ENCODE measurements at regions not wholly inside any gene's neighbourhood (a gene's known extent, or its start where the extent isn't known, plus 50 kb on each side); places are given as distances from the start of the nearest gene placed in this dataset.
A peak's percentile ranks its signal among the peaks of the same experiment; 100 is the strongest.

DNA sequence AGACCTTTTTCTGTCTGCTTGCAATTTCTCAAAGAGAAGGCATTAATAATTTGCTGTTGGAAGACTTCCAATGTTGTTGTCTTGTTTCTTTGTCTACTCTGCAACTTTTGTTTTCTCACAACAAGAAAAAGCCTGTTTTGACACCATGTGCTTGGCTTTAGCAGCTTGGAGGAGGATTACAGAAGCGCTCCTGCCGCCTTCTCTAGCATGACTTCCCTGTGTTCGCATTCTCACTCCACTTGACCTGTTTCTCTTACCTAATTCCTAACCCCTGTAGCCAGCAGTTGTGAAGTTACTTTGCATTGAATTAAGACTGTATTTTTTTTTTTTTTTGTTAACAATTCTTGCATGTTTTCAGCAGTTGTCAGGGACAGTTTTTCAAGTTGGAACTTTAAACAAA lies 235.3 kb upstream of the GOLIM4 start:
- intact Hi-C loops (cut with DNase I) = no loop called here
- no peak for DNase-seq (ENCODE audit: low spot score)

DNA sequence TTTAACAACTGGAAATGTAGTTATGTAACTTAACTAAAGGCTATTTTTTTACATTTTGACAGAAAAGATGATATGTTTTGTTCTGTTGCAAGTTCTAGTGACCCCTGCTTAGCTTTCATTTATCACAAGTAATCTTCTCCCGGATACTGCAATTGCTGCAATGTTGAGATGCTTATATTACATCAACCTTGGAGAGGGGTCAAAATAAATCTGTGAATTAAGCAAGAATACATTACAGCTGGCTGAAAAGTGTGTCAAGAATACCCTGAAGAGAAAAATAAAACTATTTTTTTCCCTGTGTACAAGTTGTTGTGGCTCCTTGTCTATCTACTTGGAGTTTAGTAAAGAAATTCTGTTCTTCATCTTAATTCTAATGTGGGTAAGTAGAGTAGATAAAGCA lies 232.1 kb upstream of the GOLIM4 start:
- DNase-seq (ENCODE audit: low spot score) = no peak
- intact Hi-C loops (cut with DNase I) = no loop called here

DNA sequence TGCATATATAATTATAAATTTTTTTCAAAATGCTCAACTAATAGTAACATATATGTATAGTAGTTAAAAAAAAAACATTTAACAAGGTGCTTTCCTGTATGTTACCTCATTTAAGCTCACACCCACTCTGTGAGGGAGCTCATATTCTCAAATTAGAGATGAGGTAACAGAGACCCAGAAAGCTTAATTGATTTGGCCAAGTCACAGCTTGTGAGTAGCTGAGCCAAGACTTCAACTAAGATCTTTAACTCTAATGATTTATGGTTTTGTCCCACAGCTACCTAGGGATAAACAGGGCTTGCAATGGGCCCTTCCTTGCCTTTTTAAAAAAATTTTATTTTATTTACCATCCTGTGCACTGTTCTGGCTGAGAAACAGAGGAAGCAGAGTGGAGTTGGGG lies 230.0 kb upstream of the GOLIM4 start:
- no peak for DNase-seq (ENCODE audit: low spot score)
- intact Hi-C loops (cut with DNase I) = no loop called here

DNA sequence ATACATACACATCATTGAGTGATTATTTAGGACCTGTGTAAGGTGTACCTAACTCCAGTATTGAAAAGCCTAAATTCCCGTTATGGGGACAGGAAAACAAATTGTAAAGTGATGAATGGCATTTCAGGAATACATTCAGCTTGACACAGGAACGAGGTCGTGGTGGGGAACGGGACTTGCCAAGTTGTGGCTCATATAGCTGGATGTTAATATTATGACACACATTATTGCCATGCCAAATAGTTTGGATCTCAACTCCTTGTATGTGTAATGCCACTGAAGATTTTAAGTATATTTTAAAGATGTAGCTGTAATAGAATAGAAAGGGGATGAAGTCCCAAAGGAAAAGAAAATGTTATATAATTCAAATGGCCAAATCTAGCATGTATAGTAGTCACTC lies 227.2 kb upstream of the GOLIM4 start:
- intact Hi-C loops (cut with DNase I) = no loop called here
- DNase-seq (ENCODE audit: low spot score) = no peak

DNA sequence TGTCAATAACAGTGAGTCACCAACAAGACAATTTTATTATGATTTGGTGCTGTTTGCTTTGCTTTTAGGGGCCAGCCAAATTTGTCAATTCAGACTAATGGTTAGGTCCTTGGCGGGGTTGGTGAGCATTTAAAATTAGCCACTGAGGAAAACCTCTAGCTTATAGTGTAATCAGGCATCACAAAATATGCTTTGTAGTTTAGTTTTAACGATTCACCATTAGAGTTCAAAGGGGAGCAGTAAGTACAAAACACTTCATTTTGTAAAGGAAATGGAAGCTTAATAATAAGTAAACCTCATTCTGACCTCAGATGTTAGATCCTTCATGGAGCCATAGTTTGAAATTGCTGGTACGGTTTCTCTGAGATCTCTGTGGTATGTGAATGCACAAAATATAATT lies 218.4 kb upstream of the GOLIM4 start:
- no peak for DNase-seq (ENCODE audit: low spot score)
- intact Hi-C loops (cut with DNase I) = no loop called here

DNA sequence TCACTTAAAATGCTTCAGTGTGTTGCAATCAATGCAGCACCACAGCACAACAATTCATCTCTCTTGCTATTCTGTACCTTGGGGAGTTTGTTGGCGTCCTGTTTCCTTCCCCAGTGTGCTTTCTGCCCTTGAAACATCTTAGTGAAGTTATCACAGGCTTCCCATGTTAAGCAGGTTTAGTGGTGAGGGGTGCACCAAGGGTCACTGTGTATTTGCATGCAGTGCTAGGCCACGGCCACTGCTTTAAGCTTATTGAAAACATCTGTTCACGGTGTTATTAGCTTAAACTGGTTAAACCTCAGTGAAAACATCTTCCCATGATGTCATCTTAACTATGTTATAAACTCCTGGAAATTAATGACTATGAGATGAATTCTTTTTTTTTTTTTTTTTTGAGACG lies 217.3 kb upstream of the GOLIM4 start:
- no peak for DNase-seq (ENCODE audit: low spot score)
- intact Hi-C loops (cut with DNase I) = no loop called here

DNA sequence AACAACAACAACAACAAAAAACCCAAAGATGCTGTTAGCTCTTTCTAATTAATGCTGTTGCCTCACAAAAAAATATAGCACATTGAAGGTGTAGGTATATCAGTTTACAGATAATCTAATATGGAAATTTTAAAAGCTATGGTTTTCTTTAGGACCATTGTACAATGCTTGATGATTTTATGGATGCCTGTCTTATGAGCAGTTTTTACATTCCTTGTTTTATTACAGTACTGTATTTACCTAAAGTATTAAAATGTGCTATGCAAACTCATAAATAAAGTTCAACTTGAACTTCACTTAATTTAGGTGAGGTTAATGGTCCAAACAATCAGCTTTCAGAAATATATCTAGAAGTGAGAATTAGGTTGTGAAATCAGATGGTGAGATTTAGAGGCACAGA lies 212.2 kb upstream of the GOLIM4 start:
- intact Hi-C loops (cut with DNase I) = no loop called here
- DNase-seq (ENCODE audit: low spot score) = no peak

DNA sequence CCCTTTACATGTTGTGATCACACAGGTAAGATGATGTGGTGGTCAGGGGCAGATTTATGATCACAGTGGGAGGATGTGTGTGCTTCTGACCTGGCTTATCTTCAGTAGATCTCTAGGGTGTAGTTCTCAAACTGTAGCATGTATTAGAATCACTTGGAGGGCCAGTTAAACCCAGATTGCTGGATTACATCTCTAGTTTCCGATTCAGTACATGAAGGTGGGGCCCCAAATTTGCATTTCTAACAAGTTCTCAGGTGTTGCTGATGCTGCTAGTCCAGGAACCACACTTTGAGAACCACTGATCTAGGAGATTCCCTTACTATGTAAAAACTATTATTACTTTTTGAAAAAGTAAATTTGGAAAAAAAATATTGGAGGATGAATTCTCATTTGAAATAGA lies 199.3 kb upstream of the GOLIM4 start:
- intact Hi-C loops (cut with DNase I) = no loop called here
- no peak for DNase-seq (ENCODE audit: low spot score)

DNA sequence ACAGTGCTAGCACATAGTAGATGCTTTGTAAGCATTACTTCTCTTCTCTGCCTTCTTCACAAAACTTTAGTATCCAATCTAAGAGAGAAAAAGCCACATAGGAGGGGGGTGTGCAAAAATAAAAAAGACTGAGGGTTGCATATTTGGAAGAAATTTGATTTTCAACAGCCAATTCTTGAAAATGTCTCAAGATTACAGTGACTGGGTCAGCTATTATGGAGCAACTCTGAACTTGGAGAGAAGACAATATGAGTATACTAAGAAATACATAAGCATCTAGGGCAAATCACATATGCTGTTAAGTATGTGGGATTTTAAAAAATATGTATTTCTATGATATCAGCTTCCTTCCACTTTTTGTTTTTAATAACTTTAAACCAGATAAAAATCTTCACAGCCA lies 196.6 kb upstream of the GOLIM4 start:
- no peak for DNase-seq (ENCODE audit: low spot score)
- intact Hi-C loops (cut with DNase I) = no loop called here

DNA sequence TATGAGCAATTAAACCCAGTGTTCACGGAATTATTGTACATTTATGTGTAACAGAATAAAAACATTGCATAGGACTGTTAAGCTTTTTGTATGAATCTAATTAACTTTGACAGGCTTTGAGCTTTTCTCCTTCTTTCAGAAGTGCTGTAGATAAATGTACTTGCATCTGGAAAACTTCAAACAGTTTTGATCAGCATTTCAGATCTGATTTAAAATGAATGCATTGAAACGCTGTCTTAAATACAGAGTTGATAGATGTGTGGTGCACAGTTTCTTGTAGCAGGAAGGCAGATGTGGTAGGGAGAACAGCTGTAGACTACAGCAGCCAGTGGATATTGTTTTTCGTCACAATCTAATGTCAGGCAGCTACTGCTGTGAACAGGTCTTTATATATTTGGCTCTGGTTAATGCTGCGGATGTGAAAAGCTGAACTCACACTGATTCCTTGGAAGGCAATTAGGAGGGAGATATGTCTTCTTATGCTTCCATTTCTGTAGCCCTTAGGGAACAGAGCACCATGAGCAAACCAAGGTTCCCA lies 193.8 kb upstream of the GOLIM4 start:
- intact Hi-C loops (cut with DNase I) = no loop called here
- DNase-seq (ENCODE audit: low spot score) = no peak

DNA sequence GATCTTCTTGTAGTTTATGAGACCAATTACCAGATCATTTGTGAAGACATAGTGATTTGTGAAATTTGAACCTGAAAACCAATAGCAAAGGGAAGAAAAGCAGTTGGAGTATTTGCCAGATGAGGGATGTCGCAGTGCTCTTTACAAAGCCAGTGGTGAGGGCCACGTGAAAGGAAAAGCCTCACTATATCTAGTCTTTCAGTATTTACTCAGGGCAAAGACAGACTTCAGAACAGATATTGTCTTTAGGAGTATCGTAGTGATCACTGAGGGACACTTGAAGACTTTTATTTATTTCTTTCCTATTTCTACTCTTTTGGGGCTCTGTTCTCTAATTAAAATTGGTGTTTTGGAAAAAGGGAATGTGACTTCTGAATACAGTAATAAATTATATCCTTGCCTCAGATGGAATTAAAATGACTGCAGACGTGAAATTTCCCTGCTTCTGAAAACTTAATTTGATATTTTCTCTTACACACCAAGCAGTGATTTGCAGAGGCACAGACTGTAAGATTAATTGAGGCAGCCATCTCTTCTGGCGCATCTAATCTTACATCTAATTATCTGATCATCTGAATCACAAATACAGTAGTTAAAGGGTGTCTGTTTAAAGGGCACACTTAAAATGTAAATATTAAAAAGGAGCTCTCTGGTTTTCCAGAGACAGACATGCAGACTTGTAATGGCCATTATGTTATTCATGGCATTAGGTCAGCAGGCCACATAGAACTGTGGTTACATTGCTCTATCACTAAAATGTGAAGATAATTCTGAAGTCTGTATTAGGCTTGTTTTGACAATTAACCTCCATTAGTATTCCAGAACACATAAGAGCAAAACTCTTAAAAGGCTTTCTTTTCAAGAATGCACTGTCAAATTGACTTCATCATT lies 193.0 kb upstream of the GOLIM4 start:
- DNase-seq (ENCODE audit: low spot score) = no peak
- intact Hi-C loops (cut with DNase I) = no loop called here

DNA sequence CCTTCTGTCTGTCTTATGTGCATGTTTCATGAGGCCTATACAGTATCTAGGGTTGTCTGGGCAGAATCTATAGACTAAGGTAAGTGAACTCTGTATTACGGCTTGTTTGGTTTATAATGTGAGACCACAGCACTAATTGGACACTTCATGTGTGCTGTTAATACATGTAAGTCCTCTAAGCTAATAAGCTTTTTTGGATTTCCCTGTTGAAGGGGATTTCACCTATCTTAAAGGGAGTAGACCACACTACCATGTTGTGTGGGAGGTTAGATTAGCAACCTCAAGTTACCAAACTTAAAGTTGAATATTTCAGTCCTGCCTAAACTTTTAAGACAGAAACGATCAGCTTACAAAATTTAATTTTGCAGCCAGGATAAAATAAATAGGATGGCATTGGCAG lies 189.8 kb upstream of the GOLIM4 start:
- DNase-seq (ENCODE audit: low spot score) = no peak

DNA sequence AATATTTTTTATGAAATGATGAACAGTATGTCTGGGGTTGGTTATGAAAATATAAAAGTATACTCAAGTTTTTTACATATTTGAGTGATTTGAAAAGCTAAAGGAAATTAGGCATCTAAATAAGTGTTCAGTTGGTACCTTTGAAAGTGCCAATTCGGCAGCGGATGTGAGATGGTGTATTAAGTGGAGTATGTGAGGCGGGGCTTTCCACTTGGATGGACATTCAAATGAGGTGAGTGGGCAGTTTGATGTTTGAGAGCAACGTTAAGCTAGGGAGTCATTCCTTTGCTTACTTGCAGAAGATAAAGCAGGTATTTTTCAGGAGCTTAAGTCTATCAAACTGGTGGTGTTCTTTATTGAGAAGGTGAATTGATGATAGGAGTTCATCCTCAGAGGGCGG lies 189.0 kb upstream of the GOLIM4 start:
- intact Hi-C loops (cut with DNase I) = no loop called here
- DNase-seq (ENCODE audit: low spot score) = no peak

More for the DNA sequence above, 189.8 kb upstream of the GOLIM4 start:
- intact Hi-C loops (cut with DNase I) = no loop called here

DNA sequence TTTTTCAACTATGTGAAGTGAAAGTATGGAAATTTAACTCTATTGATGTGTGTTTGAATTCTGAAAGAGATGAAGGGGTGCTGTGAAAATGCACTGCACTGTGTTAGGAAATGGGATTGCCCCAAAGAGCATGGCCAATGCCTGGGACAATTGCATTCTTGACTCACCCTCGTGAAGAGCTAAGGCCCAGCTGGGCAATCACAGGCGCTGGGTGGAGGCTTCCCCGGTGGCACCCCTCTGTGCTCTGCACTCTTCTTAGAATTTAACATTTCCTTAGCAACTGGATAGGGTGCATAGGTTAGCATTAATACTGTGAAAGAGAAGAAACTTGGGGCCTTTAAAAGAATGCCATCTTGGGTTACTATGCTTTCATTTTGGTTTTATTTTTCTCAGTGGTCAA lies 179.9 kb upstream of the GOLIM4 start:
- intact Hi-C loops (cut with DNase I) = no loop called here
- no peak for DNase-seq (ENCODE audit: low spot score)

DNA sequence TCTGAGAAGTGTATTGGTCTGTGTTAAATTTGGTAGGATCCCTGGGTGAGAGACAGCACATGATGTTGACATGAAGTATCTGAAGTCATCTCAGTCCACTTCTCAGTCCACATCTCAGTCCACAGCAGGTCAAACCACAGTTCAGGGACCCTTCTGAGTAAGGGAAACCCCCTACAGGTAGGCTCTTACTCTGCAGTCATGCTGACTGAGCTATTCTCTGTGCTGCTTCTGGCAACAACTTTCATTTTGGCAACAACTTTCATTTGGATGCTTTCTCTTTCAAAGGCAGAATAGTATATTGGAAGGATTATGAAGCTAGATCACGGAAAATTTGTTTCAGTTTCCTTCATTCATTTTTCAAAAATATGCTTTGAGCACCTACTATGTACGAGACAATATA lies 178.2 kb upstream of the GOLIM4 start:
- DNase-seq (ENCODE audit: low spot score) = no peak
- intact Hi-C loops (cut with DNase I) = no loop called here

DNA sequence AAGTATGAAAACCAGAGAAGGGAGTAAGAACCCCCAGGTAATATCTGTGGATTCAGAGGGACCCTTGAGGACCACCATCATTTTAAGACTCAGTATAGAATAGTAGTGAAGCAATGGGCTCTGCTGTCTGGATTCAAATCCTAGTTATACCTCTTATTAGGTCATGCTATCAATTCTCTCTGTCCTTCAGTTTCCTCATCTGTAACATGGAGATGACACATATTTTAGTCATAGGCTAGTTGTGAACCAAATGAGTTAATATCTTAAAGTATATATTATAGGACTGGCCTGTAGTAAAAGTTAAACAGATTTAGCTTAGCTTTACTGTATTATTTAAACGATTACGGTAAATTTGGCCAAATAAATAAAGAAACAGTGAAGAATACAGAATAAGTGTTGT lies 177.3 kb upstream of the GOLIM4 start:
- intact Hi-C loops (cut with DNase I) = no loop called here
- DNase-seq (ENCODE audit: low spot score) = no peak

DNA sequence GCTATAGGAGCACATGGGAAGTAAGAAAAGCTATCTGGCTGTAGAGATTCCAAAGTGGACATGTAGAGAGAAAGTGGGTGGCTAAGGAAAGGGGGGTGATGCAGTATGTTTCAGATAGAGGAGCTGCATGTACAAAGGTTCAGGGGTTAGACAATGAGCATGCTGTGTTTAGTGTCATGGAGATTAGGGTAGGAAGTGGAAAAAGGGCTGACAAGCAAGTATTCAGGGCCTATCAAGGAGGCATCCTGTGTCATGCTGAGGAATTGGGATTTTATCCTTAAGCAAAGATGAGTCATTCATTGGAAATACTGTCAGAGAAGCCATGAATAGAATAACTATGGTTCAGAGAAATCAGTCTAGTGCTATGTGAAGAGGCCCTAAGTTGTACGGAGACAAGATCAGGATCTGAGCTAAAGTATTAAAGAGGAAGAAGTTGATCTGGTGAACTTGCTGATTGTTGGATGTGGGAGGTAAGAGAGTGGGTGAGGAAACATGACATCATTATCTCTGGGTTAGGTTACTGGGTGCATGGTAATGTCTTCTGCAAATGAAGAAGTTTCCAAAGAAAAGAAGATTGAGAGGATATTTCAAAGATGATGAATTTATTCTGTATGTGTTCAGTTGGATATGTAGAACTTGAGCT lies 176.7 kb upstream of the GOLIM4 start:
- intact Hi-C loops (cut with DNase I) = no loop called here
- DNase-seq (ENCODE audit: low spot score) = no peak

DNA sequence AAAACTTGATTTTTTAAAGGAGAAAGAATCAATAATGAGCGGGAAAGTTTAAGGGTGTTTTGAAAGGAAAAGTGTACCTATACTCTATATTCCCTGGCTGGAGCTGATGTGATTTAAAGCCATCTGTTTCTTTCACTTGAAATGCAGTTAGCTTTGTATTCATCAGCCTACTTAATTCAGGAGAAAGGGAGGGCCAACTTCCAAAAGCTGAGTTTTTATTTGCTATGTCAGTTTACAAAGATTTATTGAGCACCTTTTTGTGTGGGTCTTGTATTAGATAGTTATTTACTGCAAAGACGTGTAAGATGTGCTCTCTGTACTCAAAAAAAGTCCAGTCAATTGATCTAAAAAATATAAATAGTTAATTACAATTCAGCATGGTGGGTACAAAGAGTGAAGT lies 176.2 kb upstream of the GOLIM4 start:
- intact Hi-C loops (cut with DNase I) = no loop called here
- DNase-seq (ENCODE audit: low spot score) = no peak

DNA sequence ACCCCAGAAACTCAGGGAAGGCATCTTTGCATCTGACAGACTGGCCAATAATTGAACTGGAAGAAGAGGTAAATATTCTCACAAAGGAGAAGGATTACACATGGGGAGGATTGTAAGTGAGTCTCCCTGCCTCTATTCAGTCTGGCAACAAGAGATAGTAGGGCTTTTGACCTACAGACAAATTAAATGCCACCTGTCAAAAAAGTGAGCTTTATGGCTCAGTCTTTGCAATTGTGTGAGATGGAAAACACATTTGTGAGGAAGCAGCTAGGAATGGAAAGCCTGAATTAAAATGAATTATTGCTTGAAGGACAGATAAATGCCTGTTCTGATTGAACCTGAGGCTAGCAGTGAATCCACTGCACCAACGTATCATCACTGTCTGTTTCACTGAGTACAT lies 173.3 kb upstream of the GOLIM4 start:
- DNase-seq (ENCODE audit: low spot score) = no peak
- intact Hi-C loops (cut with DNase I) = no loop called here

DNA sequence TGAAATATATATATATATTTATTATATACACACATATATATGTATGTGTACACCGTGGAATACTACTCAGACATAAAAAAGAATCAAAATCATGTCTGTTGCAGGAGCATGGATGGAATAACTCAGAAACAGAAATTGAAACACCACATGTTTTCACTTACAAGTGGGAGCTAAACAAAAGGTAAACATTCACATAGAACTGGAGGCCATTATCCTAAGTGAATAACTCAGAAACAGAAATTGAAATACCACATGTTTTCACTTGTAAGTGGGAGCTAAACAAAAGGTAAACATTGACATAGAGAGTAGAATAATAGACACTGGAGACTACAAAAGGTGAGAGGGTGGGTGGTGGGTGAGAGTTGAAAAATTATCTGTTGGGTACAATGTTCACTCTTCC lies 171.5 kb upstream of the GOLIM4 start:
- intact Hi-C loops (cut with DNase I) = no loop called here
- DNase-seq (ENCODE audit: low spot score) = no peak

DNA sequence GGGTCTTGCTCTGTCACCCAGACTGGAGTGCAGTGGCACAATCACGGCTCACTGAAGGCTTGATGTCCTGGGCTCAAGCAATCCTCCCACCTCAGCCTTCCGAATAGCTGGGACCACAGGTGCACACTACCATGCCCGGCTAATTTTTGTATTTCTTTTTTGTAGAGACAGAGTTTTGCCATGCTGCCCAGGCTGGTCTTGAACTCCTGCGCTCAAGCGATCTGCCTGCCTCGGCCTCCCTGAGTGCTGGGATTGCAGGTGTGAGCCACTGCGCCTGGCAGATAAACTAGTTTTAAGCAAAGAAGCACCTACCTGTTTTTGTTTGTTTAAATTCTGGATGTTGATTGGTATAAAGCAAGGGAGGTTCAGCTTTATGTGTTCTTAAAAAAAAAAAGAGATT lies 170.6 kb upstream of the GOLIM4 start:
- intact Hi-C loops (cut with DNase I) = no loop called here
- DNase-seq (ENCODE audit: low spot score) = peak; percentile 61
